GM12878 (cell line): ENCODE measurements at regions not wholly inside any gene's neighbourhood (a gene's known extent, or its start where the extent isn't known, plus 50 kb on each side); places are given as distances from the start of the nearest gene placed in this dataset.

Experiments used
- CHD4 ChIP-seq: fragments of 200-600 bp; sonication (generic); IDR thresholded peaks from 2 replicates; pipeline ENCODE4 v1.6.1; 2016; ENCODE audit warnings: mild to moderate bottlenecking
- ETV6 ChIP-seq, 2 experiments: fragments of 450-650 bp in 1 of 2; IDR thresholded peaks in 1 of 2; conservative IDR thresholded peaks in 1 of 2; 2 replicates each; pipeline ENCODE4 v1.6.1; 2014; ENCODE audit warnings: antibody characterized with exemption in 1 of 2, borderline replicate concordance in 1 of 2, low read depth in 1 of 2, mild to moderate bottlenecking in 1 of 2, moderate library complexity in 1 of 2
- TF ChIP-seq, protein P1 (sequence below), 3 experiments: IDR thresholded peaks in 2 of 3; conservative IDR thresholded peaks in 1 of 3; 2 replicates each; pipeline ENCODE4 v1.5.1; 2011; ENCODE audit warnings: low read depth in 3 of 3, low read length in 3 of 3, mild to moderate bottlenecking in 3 of 3, control low read depth in 2 of 3, moderate library complexity in 2 of 3, inconsistent platforms in 1 of 3, mixed read lengths in 1 of 3; ENCODE audit not compliant: control insufficient read depth in 2 of 3, insufficient read depth in 1 of 3; ENCODE audit errors: extremely low read depth in 1 of 3

DNA sequence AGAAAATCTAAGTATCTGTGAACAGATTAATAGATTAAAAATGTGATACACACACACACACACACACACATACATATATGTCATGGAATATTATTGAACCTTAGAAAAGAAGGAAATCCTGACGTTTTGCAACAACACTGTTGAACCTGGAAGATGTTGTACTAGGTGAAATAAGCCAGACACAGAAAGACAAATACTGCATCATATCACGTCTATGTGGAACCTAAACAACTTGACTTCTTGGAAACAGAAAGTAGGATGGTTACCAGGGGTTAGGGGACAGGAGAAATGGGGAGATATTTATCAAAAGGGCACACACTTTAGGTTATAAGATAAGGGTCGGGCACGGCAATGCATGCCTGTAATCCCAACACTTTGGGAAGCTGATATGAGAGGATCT, 698.4 kb upstream of the ID2 start:
- no peak for TF ChIP-seq CHD4
- TF ChIP-seq ETV6 (conservative IDR thresholded peaks at IDR 0.05 in 1 of 2, IDR thresholded peaks at IDR 0.05 in 1 of 2; ENCODE audit: borderline replicate concordance in 1 of 2, low read depth in 1 of 2), result no peak
- TF ChIP-seq, protein P1, sequence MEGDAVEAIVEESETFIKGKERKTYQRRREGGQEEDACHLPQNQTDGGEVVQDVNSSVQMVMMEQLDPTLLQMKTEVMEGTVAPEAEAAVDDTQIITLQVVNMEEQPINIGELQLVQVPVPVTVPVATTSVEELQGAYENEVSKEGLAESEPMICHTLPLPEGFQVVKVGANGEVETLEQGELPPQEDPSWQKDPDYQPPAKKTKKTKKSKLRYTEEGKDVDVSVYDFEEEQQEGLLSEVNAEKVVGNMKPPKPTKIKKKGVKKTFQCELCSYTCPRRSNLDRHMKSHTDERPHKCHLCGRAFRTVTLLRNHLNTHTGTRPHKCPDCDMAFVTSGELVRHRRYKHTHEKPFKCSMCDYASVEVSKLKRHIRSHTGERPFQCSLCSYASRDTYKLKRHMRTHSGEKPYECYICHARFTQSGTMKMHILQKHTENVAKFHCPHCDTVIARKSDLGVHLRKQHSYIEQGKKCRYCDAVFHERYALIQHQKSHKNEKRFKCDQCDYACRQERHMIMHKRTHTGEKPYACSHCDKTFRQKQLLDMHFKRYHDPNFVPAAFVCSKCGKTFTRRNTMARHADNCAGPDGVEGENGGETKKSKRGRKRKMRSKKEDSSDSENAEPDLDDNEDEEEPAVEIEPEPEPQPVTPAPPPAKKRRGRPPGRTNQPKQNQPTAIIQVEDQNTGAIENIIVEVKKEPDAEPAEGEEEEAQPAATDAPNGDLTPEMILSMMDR (IDR thresholded peaks at IDR 0.05 in 2 of 3, conservative IDR thresholded peaks at IDR 0.05 in 1 of 3; ENCODE audit: control insufficient read depth in 2 of 3, extremely low read depth in 1 of 3, insufficient read depth in 1 of 3, low read depth in 3 of 3, low read length in 3 of 3), result no peak
